Right lobe of liver (tissue), 4 donors: ENCODE measurements at regions not wholly inside any gene's neighbourhood (a gene's known extent, or its start where the extent isn't known, plus 50 kb on each side); places are given as distances from the start of the nearest gene placed in this dataset.
"Not testable (repeated sequence)": the region's sequence is repeated elsewhere in the genome, so short reads cannot be mapped to it uniquely, and the experiment has no call there.

Source experiments
- POLR2A ChIP-seq: fragments of 450-650 bp; IDR thresholded peaks from one replicate; pipeline ENCODE4 v1.6.1; 2017; ENCODE audit warnings: antibody characterized with exemption, mild to moderate bottlenecking
- TF ChIP-seq, protein P1 (sequence below), 4 donors: fragments of 200-600 bp in 3 of 4; fragments of 450-650 bp in 1 of 4; IDR thresholded peaks; one replicate each; pipeline versions ENCODE4 v1.5.1 to v1.8.0; 2016 to 2022; ENCODE audit warnings: antibody characterized with exemption in 4 of 4, mild to moderate bottlenecking in 2 of 4
- donor health status: DM: no; HTN: no; CAD: no.
- donor health status: DM: no; HTN: no; CAD: no.
- donor health status: DM: no; HTN: yes; CAD: no.

DNA sequence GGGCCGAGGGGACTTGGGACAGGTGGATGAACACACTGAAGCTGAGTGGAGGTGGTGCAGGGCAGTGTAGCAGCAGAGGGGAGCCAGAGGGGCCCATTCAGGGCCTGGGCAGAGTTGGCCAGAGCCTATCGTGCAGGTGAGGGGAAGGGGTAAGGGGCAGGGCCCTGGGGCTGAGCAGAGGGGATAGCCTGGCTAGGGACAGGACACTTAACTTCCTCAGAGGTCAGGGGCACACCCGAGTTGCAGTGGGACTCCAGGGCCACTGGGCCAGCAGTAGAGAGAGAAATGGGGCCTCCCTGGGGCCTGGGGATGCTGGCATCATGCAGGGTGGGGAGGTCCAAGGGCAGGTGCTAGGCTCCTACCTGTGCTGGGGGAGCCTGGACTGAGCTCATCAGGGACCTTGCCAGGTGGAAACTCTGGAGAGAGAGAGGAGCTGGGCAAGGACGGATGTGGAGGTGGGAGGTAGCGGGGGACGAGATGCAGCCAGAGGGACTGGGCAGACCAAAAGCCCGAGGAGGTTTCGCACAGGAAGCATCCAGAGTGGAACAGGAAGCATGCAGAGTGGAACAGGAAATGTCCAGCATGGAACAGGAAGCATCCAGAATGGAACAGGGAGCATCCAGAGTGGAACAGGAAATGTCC is 104.0 kb downstream of the TMEM121 start:
- TF ChIP-seq POLR2A: not testable (repeated sequence)
- TF ChIP-seq, protein P1, sequence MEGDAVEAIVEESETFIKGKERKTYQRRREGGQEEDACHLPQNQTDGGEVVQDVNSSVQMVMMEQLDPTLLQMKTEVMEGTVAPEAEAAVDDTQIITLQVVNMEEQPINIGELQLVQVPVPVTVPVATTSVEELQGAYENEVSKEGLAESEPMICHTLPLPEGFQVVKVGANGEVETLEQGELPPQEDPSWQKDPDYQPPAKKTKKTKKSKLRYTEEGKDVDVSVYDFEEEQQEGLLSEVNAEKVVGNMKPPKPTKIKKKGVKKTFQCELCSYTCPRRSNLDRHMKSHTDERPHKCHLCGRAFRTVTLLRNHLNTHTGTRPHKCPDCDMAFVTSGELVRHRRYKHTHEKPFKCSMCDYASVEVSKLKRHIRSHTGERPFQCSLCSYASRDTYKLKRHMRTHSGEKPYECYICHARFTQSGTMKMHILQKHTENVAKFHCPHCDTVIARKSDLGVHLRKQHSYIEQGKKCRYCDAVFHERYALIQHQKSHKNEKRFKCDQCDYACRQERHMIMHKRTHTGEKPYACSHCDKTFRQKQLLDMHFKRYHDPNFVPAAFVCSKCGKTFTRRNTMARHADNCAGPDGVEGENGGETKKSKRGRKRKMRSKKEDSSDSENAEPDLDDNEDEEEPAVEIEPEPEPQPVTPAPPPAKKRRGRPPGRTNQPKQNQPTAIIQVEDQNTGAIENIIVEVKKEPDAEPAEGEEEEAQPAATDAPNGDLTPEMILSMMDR (IDR thresholded peaks at IDR 0.05): not testable (repeated sequence)
